ENCODE measurements at regions not wholly inside any gene's neighbourhood (a gene's known extent, or its start where the extent isn't known, plus 50 kb on each side); places are given as distances from the start of the nearest gene placed in this dataset.

GRCh38 chr2:57878171-57878865 is 168.3 kb upstream of the VRK2 start:
- intact Hi-C loops (cut with micrococcal nuclease): no loop called here
- ATAC-seq: no peak
- CTCF ChIA-PET: no interaction called here

GRCh38 chr2:57878866-57879210 is 167.8 kb upstream of the VRK2 start:
- H3K9me3 Mint-ChIP-seq: peaks cover 0 to 2% (median 0%) of the 10 kb centered on the region in 11 donors
- H3K4me3 Mint-ChIP-seq: no peak overlapping the region
- Histone ChIP-seq H3K9me3 (ENCODE audit: control insufficient read depth in 2 of 3, low read length in 3 of 3) (no peaks in the 10 kb centered on the region), H3K36me3 (ENCODE audit: control insufficient read depth in 2 of 3, insufficient read depth in 3 of 3, low read length in 3 of 3) (no peaks in the 10 kb centered on the region), H3K4me1 (ENCODE audit: control insufficient read depth in 2 of 2, insufficient read depth in 2 of 2, low read length in 2 of 2) (no peaks in the 10 kb centered on the region), H3K27me3 (ENCODE audit: control insufficient read depth in 2 of 2, insufficient read depth in 2 of 2, low read length in 2 of 2) (no peaks in the 10 kb centered on the region), H3K4me3 (ENCODE audit: low read length) (no peak overlapping the region), H3K27ac (ENCODE audit: low read depth, low read length) (no peak overlapping the region)
- CTCF ChIA-PET: no interaction called here
- POLR2A ChIA-PET: no interaction called here
- intact Hi-C loops (cut with micrococcal nuclease): no loop called here
- H3K36me3 Mint-ChIP-seq: no peaks in the 10 kb centered on the region
- DNase-seq: no peak
- H3K27me3 Mint-ChIP-seq: no peaks in the 10 kb centered on the region
- H3K4me1 Mint-ChIP-seq: no peaks in the 10 kb centered on the region
- no peak overlapping the region for H3K27ac Mint-ChIP-seq
- ATAC-seq: no peak

More at GRCh38 chr2:57878171-57878865, 168.3 kb upstream of the VRK2 start:
- DNase-seq: no peak
- no peaks in the 10 kb centered on the region for H3K4me1 ChIP-seq (ENCODE audit: control insufficient read depth in 2 of 2, insufficient read depth in 2 of 2, low read length in 2 of 2)
- Mint-ChIP-seq H3K27ac (no peak overlapping the region), H3K4me1 (no peaks in the 10 kb centered on the region), H3K9me3 (peaks cover 0 to 7% (median 0%) of the 10 kb centered on the region in 11 donors), H3K4me3 (no peak overlapping the region), H3K27me3 (no peaks in the 10 kb centered on the region), H3K36me3 (no peaks in the 10 kb centered on the region)
- no peaks in the 10 kb centered on the region for H3K9me3 ChIP-seq (ENCODE audit: control insufficient read depth in 2 of 3, low read length in 3 of 3)
- H3K27me3 ChIP-seq (ENCODE audit: control insufficient read depth in 2 of 2, insufficient read depth in 2 of 2, low read length in 2 of 2): no peaks in the 10 kb centered on the region
- no peak overlapping the region for H3K4me3 ChIP-seq (ENCODE audit: low read length)
- POLR2A ChIA-PET: no interaction called here
- no peak overlapping the region for H3K27ac ChIP-seq (ENCODE audit: low read depth, low read length)
- no peaks in the 10 kb centered on the region for H3K36me3 ChIP-seq (ENCODE audit: control insufficient read depth in 2 of 3, insufficient read depth in 3 of 3, low read length in 3 of 3)

GRCh38 chr2:57880446-57880845 is 166.2 kb upstream of the VRK2 start:
- H3K27me3 Mint-ChIP-seq: no peaks in the 10 kb centered on the region
- no peaks in the 10 kb centered on the region for H3K4me1 Mint-ChIP-seq
- Histone ChIP-seq H3K27ac (ENCODE audit: low read depth, low read length) (no peak overlapping the region), H3K4me1 (ENCODE audit: control insufficient read depth in 2 of 2, insufficient read depth in 2 of 2, low read length in 2 of 2) (no peaks in the 10 kb centered on the region), H3K36me3 (ENCODE audit: control insufficient read depth in 2 of 3, insufficient read depth in 3 of 3, low read length in 3 of 3) (no peaks in the 10 kb centered on the region), H3K4me3 (ENCODE audit: low read length) (no peak overlapping the region), H3K9me3 (ENCODE audit: control insufficient read depth in 2 of 3, low read length in 3 of 3) (no peaks in the 10 kb centered on the region), H3K27me3 (ENCODE audit: control insufficient read depth in 2 of 2, insufficient read depth in 2 of 2, low read length in 2 of 2) (no peaks in the 10 kb centered on the region)
- no peaks in the 10 kb centered on the region for H3K9me3 Mint-ChIP-seq
- no peak for DNase-seq
- H3K36me3 Mint-ChIP-seq: no peaks in the 10 kb centered on the region
- ChIA-PET POLR2A (no interaction called here), CTCF (no interaction called here)
- no peak overlapping the region for H3K27ac Mint-ChIP-seq
- no peak overlapping the region for H3K4me3 Mint-ChIP-seq
- no peak for ATAC-seq
- intact Hi-C loops (cut with micrococcal nuclease): no loop called here

GRCh38 chr2:57880967-57881366 is 165.6 kb upstream of the VRK2 start:
- Histone ChIP-seq H3K4me1 (ENCODE audit: control insufficient read depth in 2 of 2, insufficient read depth in 2 of 2, low read length in 2 of 2) (no peaks in the 10 kb centered on the region), H3K27me3 (ENCODE audit: control insufficient read depth in 2 of 2, insufficient read depth in 2 of 2, low read length in 2 of 2) (no peaks in the 10 kb centered on the region), H3K9me3 (ENCODE audit: control insufficient read depth in 2 of 3, low read length in 3 of 3) (no peaks in the 10 kb centered on the region), H3K36me3 (ENCODE audit: control insufficient read depth in 2 of 3, insufficient read depth in 3 of 3, low read length in 3 of 3) (no peaks in the 10 kb centered on the region), H3K27ac (ENCODE audit: low read depth, low read length) (no peak overlapping the region), H3K4me3 (ENCODE audit: low read length) (no peak overlapping the region)
- no peaks in the 10 kb centered on the region for H3K36me3 Mint-ChIP-seq
- ATAC-seq (no peak), DNase-seq (no peak)
- H3K4me1 Mint-ChIP-seq: no peaks in the 10 kb centered on the region
- no peaks in the 10 kb centered on the region for H3K27me3 Mint-ChIP-seq
- H3K4me3 Mint-ChIP-seq: no peak overlapping the region
- ChIA-PET POLR2A (no interaction called here), CTCF (no interaction called here)
- intact Hi-C loops (cut with micrococcal nuclease): no loop called here
- H3K27ac Mint-ChIP-seq: no peak overlapping the region
- H3K9me3 Mint-ChIP-seq: no peaks in the 10 kb centered on the region

GRCh38 chr2:57881998-57882888 is 164.4 kb upstream of the VRK2 start:
- no peak overlapping the region for H3K27ac ChIP-seq (ENCODE audit: low read depth, low read length)
- Mint-ChIP-seq H3K9me3 (no peaks in the 10 kb centered on the region), H3K27me3 (peaks cover 0 to 2% (median 0%) of the 10 kb centered on the region in 5 donors), H3K4me1 (no peaks in the 10 kb centered on the region), H3K27ac (no peak overlapping the region), H3K36me3 (no peaks in the 10 kb centered on the region), H3K4me3 (no peak overlapping the region)
- DNase-seq (no peak), ATAC-seq (no peak)
- H3K27me3 ChIP-seq (ENCODE audit: control insufficient read depth in 2 of 2, insufficient read depth in 2 of 2, low read length in 2 of 2): no peaks in the 10 kb centered on the region
- POLR2A ChIA-PET: no interaction called here
- intact Hi-C loops (cut with micrococcal nuclease): no loop called here
- CTCF ChIA-PET: no interaction called here
- no peaks in the 10 kb centered on the region for H3K36me3 ChIP-seq (ENCODE audit: control insufficient read depth in 2 of 3, insufficient read depth in 3 of 3, low read length in 3 of 3)
- H3K4me3 ChIP-seq (ENCODE audit: low read length): no peak overlapping the region
- no peaks in the 10 kb centered on the region for H3K4me1 ChIP-seq (ENCODE audit: control insufficient read depth in 2 of 2, insufficient read depth in 2 of 2, low read length in 2 of 2)
- H3K9me3 ChIP-seq (ENCODE audit: control insufficient read depth in 2 of 3, low read length in 3 of 3): no peaks in the 10 kb centered on the region

- Histone ChIP-seq H3K27ac (ENCODE audit: low read depth, low read length) (no peak overlapping the region), H3K9me3 (ENCODE audit: control insufficient read depth in 2 of 3, low read length in 3 of 3) (no peaks in the 10 kb centered on the region), H3K27me3 (ENCODE audit: control insufficient read depth in 2 of 2, insufficient read depth in 2 of 2, low read length in 2 of 2) (no peaks in the 10 kb centered on the region), H3K4me3 (ENCODE audit: low read length) (no peak overlapping the region), H3K36me3 (ENCODE audit: control insufficient read depth in 2 of 3, insufficient read depth in 3 of 3, low read length in 3 of 3) (no peaks in the 10 kb centered on the region), H3K4me1 (ENCODE audit: control insufficient read depth in 2 of 2, insufficient read depth in 2 of 2, low read length in 2 of 2) (no peaks in the 10 kb centered on the region)
- H3K27me3 Mint-ChIP-seq: peaks cover 0 to 2% (median 0%) of the 10 kb centered on the region in 5 donors
- no peak for DNase-seq
- H3K36me3 Mint-ChIP-seq: no peaks in the 10 kb centered on the region
- no peak for ATAC-seq
- no peaks in the 10 kb centered on the region for H3K9me3 Mint-ChIP-seq
- H3K27ac Mint-ChIP-seq: no peak overlapping the region
- CTCF ChIA-PET: no interaction called here
- intact Hi-C loops (cut with micrococcal nuclease): no loop called here
- POLR2A ChIA-PET: no interaction called here
- H3K4me3 Mint-ChIP-seq: no peak overlapping the region
- H3K4me1 Mint-ChIP-seq: peaks cover 0 to 2% (median under 1%) of the 10 kb centered on the region in 7 donors
Measured at GRCh38 chr2:57882895-57883515, 163.6 kb upstream of the VRK2 start.

Data from naive thymus-derived CD4-positive, alpha-beta T cell (primary cell).